ENCODE measurements at regions not wholly inside any gene's neighbourhood (a gene's known extent, or its start where the extent isn't known, plus 50 kb on each side); places are given as distances from the start of the nearest gene placed in this dataset.
"Not testable (repeated sequence)": the region's sequence is repeated elsewhere in the genome, so short reads cannot be mapped to it uniquely, and the experiment has no call there.

GRCh38 chr15:85196697-85197096 lies 183.7 kb upstream of the AKAP13 start:
- TF ChIP-seq CTCF, POLR2A (IDR thresholded peaks at IDR 0.05): not testable (repeated sequence)
